ENCODE measurements at regions not wholly inside any gene's neighbourhood (a gene's known extent, or its start where the extent isn't known, plus 50 kb on each side); places are given as distances from the start of the nearest gene placed in this dataset.

GRCh38 chr3:22101351-22101750 lies 350.3 kb upstream of the ZNF385D start:
- Histone ChIP-seq H3K9ac (ENCODE audit: low read depth, low read length) (no peak overlapping the region), H3K4me1 (ENCODE audit: insufficient read depth, low read length) (no peaks in the 10 kb centered on the region), H3K36me3 (ENCODE audit: insufficient read depth, low read length) (no peaks in the 10 kb centered on the region), H3K4me3 (ENCODE audit: low read depth in 1 of 2, low read length in 2 of 2) (no peak overlapping the region), H3K27me3 (ENCODE audit: insufficient read depth, low read length, poor library complexity) (no peaks in the 10 kb centered on the region), H3K27ac (ENCODE audit: low read length) (no peak overlapping the region), H2AFZ (ENCODE audit: low read depth, low read length) (no peak overlapping the region), H3K79me2 (ENCODE audit: insufficient read depth, low read length) (no peaks in the 10 kb centered on the region), H4K20me1 (ENCODE audit: insufficient read depth, low read length) (no peaks in the 10 kb centered on the region), H3K4me2 (ENCODE audit: insufficient read depth, low read length) (no peak overlapping the region), H3K9me3 (ENCODE audit: insufficient read depth, low read length, severe bottlenecking) (no peaks in the 10 kb centered on the region)
- DNase-seq (no peak), ATAC-seq (ENCODE audit: insufficient read depth, low read depth) (no peak)
- TF ChIP-seq, protein P1, sequence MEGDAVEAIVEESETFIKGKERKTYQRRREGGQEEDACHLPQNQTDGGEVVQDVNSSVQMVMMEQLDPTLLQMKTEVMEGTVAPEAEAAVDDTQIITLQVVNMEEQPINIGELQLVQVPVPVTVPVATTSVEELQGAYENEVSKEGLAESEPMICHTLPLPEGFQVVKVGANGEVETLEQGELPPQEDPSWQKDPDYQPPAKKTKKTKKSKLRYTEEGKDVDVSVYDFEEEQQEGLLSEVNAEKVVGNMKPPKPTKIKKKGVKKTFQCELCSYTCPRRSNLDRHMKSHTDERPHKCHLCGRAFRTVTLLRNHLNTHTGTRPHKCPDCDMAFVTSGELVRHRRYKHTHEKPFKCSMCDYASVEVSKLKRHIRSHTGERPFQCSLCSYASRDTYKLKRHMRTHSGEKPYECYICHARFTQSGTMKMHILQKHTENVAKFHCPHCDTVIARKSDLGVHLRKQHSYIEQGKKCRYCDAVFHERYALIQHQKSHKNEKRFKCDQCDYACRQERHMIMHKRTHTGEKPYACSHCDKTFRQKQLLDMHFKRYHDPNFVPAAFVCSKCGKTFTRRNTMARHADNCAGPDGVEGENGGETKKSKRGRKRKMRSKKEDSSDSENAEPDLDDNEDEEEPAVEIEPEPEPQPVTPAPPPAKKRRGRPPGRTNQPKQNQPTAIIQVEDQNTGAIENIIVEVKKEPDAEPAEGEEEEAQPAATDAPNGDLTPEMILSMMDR (IDR thresholded peaks at IDR 0.05; ENCODE audit: borderline replicate concordance, extremely low read depth, low read length, poor library complexity, severe bottlenecking), result no peak
- no peak for TF ChIP-seq EZH2 (IDR thresholded peaks at IDR 0.05; ENCODE audit: borderline replicate concordance, low read depth, low read length, severe bottlenecking)

DNA sequence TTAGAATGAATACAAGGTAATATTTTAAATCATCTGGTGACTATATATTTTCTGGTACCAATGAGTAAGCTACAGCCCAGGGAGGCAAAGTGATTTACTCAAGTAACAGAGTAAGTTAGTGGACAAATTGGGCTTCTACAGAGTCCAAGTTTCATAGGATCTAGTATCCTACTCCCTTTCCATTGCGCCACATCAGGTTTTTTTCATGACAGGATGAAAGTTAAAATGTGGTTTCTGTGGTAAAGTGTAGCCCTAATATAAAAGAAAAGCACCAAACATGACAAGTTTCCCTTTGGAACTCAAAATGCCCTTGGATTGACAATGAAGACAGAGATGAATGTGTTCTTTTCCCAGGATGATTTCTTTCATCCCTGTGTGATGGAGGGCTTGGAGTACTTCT lies 350.8 kb upstream of the ZNF385D start:
- TF ChIP-seq, protein P1 (IDR thresholded peaks at IDR 0.05; ENCODE audit: borderline replicate concordance, extremely low read depth, low read length, poor library complexity, severe bottlenecking), result no peak
- TF ChIP-seq EZH2 (IDR thresholded peaks at IDR 0.05; ENCODE audit: borderline replicate concordance, low read depth, low read length, severe bottlenecking), result no peak
- Histone ChIP-seq H3K4me1 (ENCODE audit: insufficient read depth, low read length) (no peaks in the 10 kb centered on the region), H3K27me3 (ENCODE audit: insufficient read depth, low read length, poor library complexity) (no peaks in the 10 kb centered on the region), H2AFZ (ENCODE audit: low read depth, low read length) (no peak overlapping the region), H3K36me3 (ENCODE audit: insufficient read depth, low read length) (no peaks in the 10 kb centered on the region), H3K4me2 (ENCODE audit: insufficient read depth, low read length) (no peak overlapping the region), H3K4me3 (ENCODE audit: low read depth in 1 of 2, low read length in 2 of 2) (no peak overlapping the region), H3K9me3 (ENCODE audit: insufficient read depth, low read length, severe bottlenecking) (no peaks in the 10 kb centered on the region), H4K20me1 (ENCODE audit: insufficient read depth, low read length) (no peaks in the 10 kb centered on the region), H3K9ac (ENCODE audit: low read depth, low read length) (no peak overlapping the region), H3K27ac (ENCODE audit: low read length) (no peak overlapping the region), H3K79me2 (ENCODE audit: insufficient read depth, low read length) (no peaks in the 10 kb centered on the region)
- DNase-seq (no peak), ATAC-seq (ENCODE audit: insufficient read depth, low read depth) (no peak)

GRCh38 chr3:22103423-22103822 lies 352.4 kb upstream of the ZNF385D start:
- Histone ChIP-seq H3K27ac (ENCODE audit: low read length) (no peak overlapping the region), H4K20me1 (ENCODE audit: insufficient read depth, low read length) (no peaks in the 10 kb centered on the region), H3K27me3 (ENCODE audit: insufficient read depth, low read length, poor library complexity) (no peaks in the 10 kb centered on the region), H3K9me3 (ENCODE audit: insufficient read depth, low read length, severe bottlenecking) (no peaks in the 10 kb centered on the region), H3K79me2 (ENCODE audit: insufficient read depth, low read length) (no peaks in the 10 kb centered on the region), H3K4me3 (ENCODE audit: low read depth in 1 of 2, low read length in 2 of 2) (no peak overlapping the region), H3K36me3 (ENCODE audit: insufficient read depth, low read length) (no peaks in the 10 kb centered on the region), H3K4me2 (ENCODE audit: insufficient read depth, low read length) (no peak overlapping the region), H2AFZ (ENCODE audit: low read depth, low read length) (no peak overlapping the region), H3K9ac (ENCODE audit: low read depth, low read length) (no peak overlapping the region), H3K4me1 (ENCODE audit: insufficient read depth, low read length) (no peaks in the 10 kb centered on the region)
- TF ChIP-seq, protein P1 (IDR thresholded peaks at IDR 0.05; ENCODE audit: borderline replicate concordance, extremely low read depth, low read length, poor library complexity, severe bottlenecking), result no peak
- no peak for TF ChIP-seq EZH2 (IDR thresholded peaks at IDR 0.05; ENCODE audit: borderline replicate concordance, low read depth, low read length, severe bottlenecking)
- no peak for ATAC-seq (ENCODE audit: insufficient read depth, low read depth)
- no peak for DNase-seq

Data from DND-41 (cell line).